Ramos (cell line): ENCODE measurements at regions not wholly inside any gene's neighbourhood (a gene's known extent, or its start where the extent isn't known, plus 50 kb on each side); places are given as distances from the start of the nearest gene placed in this dataset.
"Not testable (repeated sequence)": the region's sequence is repeated elsewhere in the genome, so short reads cannot be mapped to it uniquely, and the experiment has no call there.

Experiments used
- in situ Hi-C: fragments of 300-500 bp; cut with MboI; formaldehyde crosslinking; loops from one replicate; pipeline ENCODE4 v1.14.3; 2022; ENCODE audit warnings: low sequenced_read_pairs; ENCODE audit not compliant: unreplicated experiment

- in situ Hi-C loops = no loop called here
These were observed 555.1 kb upstream of the ID2 start for GRCh38 chr2:8126783-8127182.

- in situ Hi-C loops = not testable (repeated sequence)
These were observed 550.4 kb upstream of the ID2 start for GRCh38 chr2:8131423-8131822.

- in situ Hi-C loops = no loop called here
These were observed 549.5 kb upstream of the ID2 start for GRCh38 chr2:8132351-8132831.

- in situ Hi-C loops = no loop called here
These were observed 549.0 kb upstream of the ID2 start for GRCh38 chr2:8132879-8133278.

- in situ Hi-C loops = no loop called here
These were observed 548.5 kb upstream of the ID2 start for GRCh38 chr2:8133363-8133762.

- in situ Hi-C loops = no loop called here
These were observed 547.9 kb upstream of the ID2 start for GRCh38 chr2:8133913-8134472.

GRCh38 chr2:8134473-8134932 lies 547.4 kb upstream of the ID2 start:
- in situ Hi-C loops = no loop called here

- in situ Hi-C loops = no loop called here
These were observed 546.7 kb upstream of the ID2 start for GRCh38 chr2:8134985-8135682.

- in situ Hi-C loops = no loop called here
These were observed 544.1 kb upstream of the ID2 start for GRCh38 chr2:8137801-8138200.

- in situ Hi-C loops = no loop called here
These were observed 543.3 kb upstream of the ID2 start for GRCh38 chr2:8138525-8138922.

GRCh38 chr2:8138923-8139667 lies 542.8 kb upstream of the ID2 start:
- in situ Hi-C loops = no loop called here

- in situ Hi-C loops = no loop called here
These were observed 542.1 kb upstream of the ID2 start for GRCh38 chr2:8139668-8140200.

GRCh38 chr2:8141079-8141707 lies 540.7 kb upstream of the ID2 start:
- in situ Hi-C loops = no loop called here

GRCh38 chr2:8141780-8142179 lies 540.1 kb upstream of the ID2 start:
- in situ Hi-C loops = no loop called here

- in situ Hi-C loops = no loop called here
These were observed 539.4 kb upstream of the ID2 start for GRCh38 chr2:8142461-8142860.

- in situ Hi-C loops = no loop called here
These were observed 537.7 kb upstream of the ID2 start for GRCh38 chr2:8144131-8144631.

GRCh38 chr2:8144785-8145184 lies 537.1 kb upstream of the ID2 start:
- in situ Hi-C loops = no loop called here

- in situ Hi-C loops = not testable (repeated sequence)
These were observed 536.5 kb upstream of the ID2 start for GRCh38 chr2:8145375-8145774.

GRCh38 chr2:8146132-8147005 lies 535.5 kb upstream of the ID2 start:
- in situ Hi-C loops = no loop called here
